ENCODE measurements at regions not wholly inside any gene's neighbourhood (a gene's known extent, or its start where the extent isn't known, plus 50 kb on each side); places are given as distances from the start of the nearest gene placed in this dataset.

- no peak for TF ChIP-seq CREM (IDR thresholded peaks at IDR 0.05)
- no peak for TF ChIP-seq CREM (CRISPR knock-in tag; IDR thresholded peaks at IDR 0.05)
- no peak for TF ChIP-seq ZNF639 (CRISPR knock-in tag; conservative IDR thresholded peaks at IDR 0.05)
- no peak for TF ChIP-seq SRSF4 (IDR thresholded peaks at IDR 0.05; ENCODE audit: low read depth, low read length, poor library complexity, severe bottlenecking)
- no peak for TF ChIP-seq ZNF24 (IDR thresholded peaks at IDR 0.05)
- TF ChIP-seq ZNF709 (CRISPR knock-in tag; IDR thresholded peaks at IDR 0.05), result no peak
- no peak for TF ChIP-seq RFXANK (CRISPR knock-in tag; IDR thresholded peaks at IDR 0.05)
- TF ChIP-seq IRF1 (CRISPR knock-in tag; IDR thresholded peaks at IDR 0.05; ENCODE audit: low read depth), result no peak
- TF ChIP-seq SUZ12 (IDR thresholded peaks at IDR 0.05; ENCODE audit: low read depth, low read length), result no peak
- no peak for TF ChIP-seq ZGPAT (CRISPR knock-in tag; IDR thresholded peaks at IDR 0.05)
- no peak for TF ChIP-seq JARID2 (CRISPR knock-in tag; IDR thresholded peaks at IDR 0.05; ENCODE audit: insufficient replicate concordance)
- TF ChIP-seq ZNF367 (CRISPR knock-in tag; IDR thresholded peaks at IDR 0.05; ENCODE audit: borderline replicate concordance), result no peak
- TF ChIP-seq FOSL2 (CRISPR knock-in tag; IDR thresholded peaks at IDR 0.05), result no peak
- no peak for TF ChIP-seq NR2F6 (IDR thresholded peaks at IDR 0.05)
- no peak for TF ChIP-seq NR2F6 (CRISPR knock-in tag; IDR thresholded peaks at IDR 0.05)
Measured at GRCh38 chr17:21528031-21528695, 152.0 kb downstream of the KCNJ12 start (continued).

Data from HepG2 (cell line).